ENCODE measurements at regions not wholly inside any gene's neighbourhood (a gene's known extent, or its start where the extent isn't known, plus 50 kb on each side); places are given as distances from the start of the nearest gene placed in this dataset.

GRCh38 chr13:84446972-84447639 is 564.8 kb upstream of the SLITRK1 start:
- no peak for DNase-seq (ENCODE audit: low read depth)

GRCh38 chr13:84445776-84446175 is 563.5 kb upstream of the SLITRK1 start:
- DNase-seq (ENCODE audit: low read depth): no peak

- DNase-seq (ENCODE audit: low read depth): no peak
These were observed 561.2 kb upstream of the SLITRK1 start for GRCh38 chr13:84443463-84443862.

GRCh38 chr13:84439108-84439507 is 556.8 kb upstream of the SLITRK1 start:
- DNase-seq (ENCODE audit: low read depth): no peak

- no peak for DNase-seq (ENCODE audit: low read depth)
These were observed 550.8 kb upstream of the SLITRK1 start for GRCh38 chr13:84433024-84433423.

- no peak for DNase-seq (ENCODE audit: low read depth)
These were observed 549.4 kb upstream of the SLITRK1 start for GRCh38 chr13:84431646-84432045.

GRCh38 chr13:84430446-84430845 is 548.2 kb upstream of the SLITRK1 start:
- DNase-seq (ENCODE audit: low read depth): no peak

GRCh38 chr13:84430015-84430414 is 547.7 kb upstream of the SLITRK1 start:
- no peak for DNase-seq (ENCODE audit: low read depth)

- no peak for DNase-seq (ENCODE audit: low read depth)
These were observed 535.8 kb upstream of the SLITRK1 start for GRCh38 chr13:84418041-84418440.

- no peak for DNase-seq (ENCODE audit: low read depth)
These were observed 535.1 kb upstream of the SLITRK1 start for GRCh38 chr13:84417416-84417815.

GRCh38 chr13:84413016-84413415 is 530.7 kb upstream of the SLITRK1 start:
- no peak for DNase-seq (ENCODE audit: low read depth)

GRCh38 chr13:84405286-84405685 is 523.0 kb upstream of the SLITRK1 start:
- no peak for DNase-seq (ENCODE audit: low read depth)

GRCh38 chr13:84400706-84401105 is 518.4 kb upstream of the SLITRK1 start:
- DNase-seq (ENCODE audit: low read depth): no peak

GRCh38 chr13:84399320-84400085 is 517.2 kb upstream of the SLITRK1 start:
- DNase-seq (ENCODE audit: low read depth): no peak

- DNase-seq (ENCODE audit: low read depth): no peak
These were observed 511.8 kb upstream of the SLITRK1 start for GRCh38 chr13:84393981-84394625.

- no peak for DNase-seq (ENCODE audit: low read depth)
These were observed 498.6 kb upstream of the SLITRK1 start for GRCh38 chr13:84380866-84381265.

GRCh38 chr13:84377106-84377505 is 494.8 kb upstream of the SLITRK1 start:
- no peak for DNase-seq (ENCODE audit: low read depth)

- no peak for DNase-seq (ENCODE audit: low read depth)
These were observed 484.2 kb upstream of the SLITRK1 start for GRCh38 chr13:84366506-84366905.

GRCh38 chr13:84362777-84363176 is 480.5 kb upstream of the SLITRK1 start:
- DNase-seq (ENCODE audit: low read depth): no peak

- no peak for DNase-seq (ENCODE audit: low read depth)
These were observed 478.5 kb upstream of the SLITRK1 start for GRCh38 chr13:84360822-84361221.

- no peak for DNase-seq (ENCODE audit: low read depth)
These were observed 476.3 kb upstream of the SLITRK1 start for GRCh38 chr13:84358601-84359000.

GRCh38 chr13:84352946-84353345 is 470.7 kb upstream of the SLITRK1 start:
- DNase-seq (ENCODE audit: low read depth): no peak

GRCh38 chr13:84339456-84339855 is 457.2 kb upstream of the SLITRK1 start:
- no peak for DNase-seq (ENCODE audit: low read depth)
